Liver (tissue), 8 donors: ENCODE measurements at regions not wholly inside any gene's neighbourhood (a gene's known extent, or its start where the extent isn't known, plus 50 kb on each side); places are given as distances from the start of the nearest gene placed in this dataset.

ENCODE experiments used
- DNase-seq: peaks from one replicate; pipeline ENCODE4 v3.0.0-alpha.2; 2017; ENCODE audit warnings: low spot score
- H3K27ac ChIP-seq, 2 donors: one replicate each; pipeline ENCODE4 v1.7.0; 2013; ENCODE audit warnings: inconsistent platforms in 2 of 2, low read length in 2 of 2, control low read depth in 1 of 2, low read depth in 1 of 2, mild to moderate bottlenecking in 1 of 2
- H3K27me3 ChIP-seq, 4 donors: one replicate each; pipeline versions ENCODE4 v1.6.1 to v1.7.0; 2013; ENCODE audit warnings: low read length in 3 of 4, inconsistent platforms in 1 of 4, mild to moderate bottlenecking in 1 of 4, moderate library complexity in 1 of 4; ENCODE audit not compliant: control insufficient read depth in 4 of 4, insufficient read depth in 4 of 4
- H3K36me3 ChIP-seq, 4 donors: one replicate each; pipeline versions ENCODE4 v1.6.1 to v1.7.0; 2013; ENCODE audit warnings: low read length in 3 of 4, mild to moderate bottlenecking in 3 of 4, low read depth in 1 of 4, moderate library complexity in 1 of 4; ENCODE audit not compliant: control insufficient read depth in 4 of 4, insufficient read depth in 3 of 4
- H3K4me1 ChIP-seq, 4 donors: one replicate each; pipeline versions ENCODE4 v1.6.1 to v1.7.0; 2013; ENCODE audit warnings: low read length in 3 of 4, mild to moderate bottlenecking in 3 of 4, moderate library complexity in 1 of 4; ENCODE audit not compliant: control insufficient read depth in 4 of 4, insufficient read depth in 4 of 4
- H3K4me3 ChIP-seq, 3 donors: one replicate each; pipeline versions ENCODE4 v1.6.1 to v1.7.0; 2013; ENCODE audit warnings: low read length in 3 of 3, control low read depth in 1 of 3, low read depth in 1 of 3, mild to moderate bottlenecking in 1 of 3
- H3K9ac ChIP-seq, 2 donors: one replicate each; pipeline ENCODE4 v1.7.0; 2013; ENCODE audit warnings: low read length in 2 of 2, mild to moderate bottlenecking in 2 of 2, moderate library complexity in 2 of 2, control low read depth in 1 of 2, low read depth in 1 of 2
- H3K9me3 ChIP-seq, 4 donors: one replicate each; pipeline versions ENCODE4 v1.6.1 to v1.7.0; 2013; ENCODE audit warnings: low read length in 3 of 4; ENCODE audit not compliant: control insufficient read depth in 4 of 4
- EGR1 ChIP-seq, 2 donors: IDR thresholded peaks; 2 replicates each; pipeline ENCODE4 v1.6.1; 2016 to 2018; ENCODE audit warnings: antibody characterized with exemption in 2 of 2, low read depth in 2 of 2
- FOXA1 ChIP-seq: IDR thresholded peaks from 2 replicates; pipeline ENCODE4 v1.6.1; 2016; ENCODE audit warnings: antibody characterized with exemption
- FOXA2 ChIP-seq: IDR thresholded peaks from 2 replicates; pipeline ENCODE4 v1.6.1; 2016; ENCODE audit warnings: antibody characterized with exemption
- HNF4A ChIP-seq, 2 donors: conservative IDR thresholded peaks; 2 replicates each; pipeline ENCODE4 v1.6.1; 2016; ENCODE audit warnings: antibody characterized with exemption in 2 of 2, mild to moderate bottlenecking in 2 of 2
- HNF4G ChIP-seq: IDR thresholded peaks from 2 replicates; pipeline ENCODE4 v1.6.1; 2016; ENCODE audit warnings: antibody characterized with exemption
- JUND ChIP-seq, 2 donors: IDR thresholded peaks; 2 replicates each; pipeline ENCODE4 v1.6.1; 2016; ENCODE audit warnings: antibody characterized with exemption in 2 of 2
- RAD21 ChIP-seq, 2 donors: IDR thresholded peaks; 2 replicates each; pipeline ENCODE4 v1.6.1; 2016; ENCODE audit warnings: antibody characterized with exemption in 2 of 2, mild to moderate bottlenecking in 2 of 2
- RXRA ChIP-seq, 2 donors: IDR thresholded peaks; 2 replicates each; pipeline ENCODE4 v1.6.1; 2017 to 2018; ENCODE audit warnings: antibody characterized with exemption in 2 of 2, mild to moderate bottlenecking in 1 of 2
- TAF1 ChIP-seq: conservative IDR thresholded peaks from 2 replicates; pipeline ENCODE4 v1.6.1; 2016; ENCODE audit warnings: antibody characterized with exemption, mild to moderate bottlenecking
- YY1 ChIP-seq: IDR thresholded peaks from 2 replicates; pipeline ENCODE4 v1.6.1; 2016; ENCODE audit warnings: antibody characterized with exemption, mild to moderate bottlenecking
- WGBS: extraction: QIAGEN DNeasy Blood & Tissue Kit; methylation state at CpG from one replicate; pipeline ENCODE4 v1.1.7; 2013; 5-methylcytosine and 5-hydroxymethylcytosine counted together
- TF ChIP-seq, protein P1 (sequence below): IDR thresholded peaks from 2 replicates; pipeline ENCODE4 v1.6.1; 2016; ENCODE audit warnings: antibody characterized with exemption, mild to moderate bottlenecking
- TF ChIP-seq, protein P2 (sequence below): IDR thresholded peaks from 2 replicates; pipeline ENCODE4 v1.6.1; 2016; ENCODE audit warnings: antibody characterized with exemption
- TF ChIP-seq, protein P3 (sequence below): IDR thresholded peaks from 2 replicates; pipeline ENCODE4 v1.6.1; 2016; ENCODE audit warnings: antibody characterized with exemption
- TF ChIP-seq, protein P4 (sequence below): IDR thresholded peaks from 2 replicates; pipeline ENCODE4 v1.6.1; 2016; ENCODE audit warnings: antibody characterized with exemption
- TF ChIP-seq, protein P5 (sequence below): fragments of 150-350 bp; IDR thresholded peaks from 2 replicates; pipeline ENCODE4 v1.5.1; 2017; ENCODE audit warnings: improper control_type of control experiment, low read depth, low read length; ENCODE audit not compliant: missing input control
- donor health status: healthy.
- donor health status: healthy.
- donor health status: healthy.
- donor health status: healthy.
- donor health status: healthy.

DNA sequence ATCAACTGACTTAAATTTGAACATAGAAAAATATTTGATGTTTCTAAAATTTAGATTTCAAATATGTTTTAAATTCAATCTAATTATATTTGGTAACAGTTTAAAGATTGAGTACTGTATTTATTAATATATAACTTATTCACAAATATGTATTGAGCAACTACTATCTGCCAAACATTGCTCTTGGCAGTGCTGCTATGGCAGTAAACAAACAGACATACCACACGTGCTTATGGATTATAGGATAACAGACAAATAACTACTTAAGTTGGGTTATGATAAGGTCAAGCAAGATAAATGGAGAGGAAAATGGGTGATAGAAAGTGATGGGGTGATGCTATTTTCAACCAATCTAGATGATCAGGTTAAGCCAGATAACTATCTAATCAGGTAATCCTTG lies 538.1 kb downstream of the C12orf50 start:
- H3K4me3 ChIP-seq: no peak overlapping the region
- TF ChIP-seq, protein P1, sequence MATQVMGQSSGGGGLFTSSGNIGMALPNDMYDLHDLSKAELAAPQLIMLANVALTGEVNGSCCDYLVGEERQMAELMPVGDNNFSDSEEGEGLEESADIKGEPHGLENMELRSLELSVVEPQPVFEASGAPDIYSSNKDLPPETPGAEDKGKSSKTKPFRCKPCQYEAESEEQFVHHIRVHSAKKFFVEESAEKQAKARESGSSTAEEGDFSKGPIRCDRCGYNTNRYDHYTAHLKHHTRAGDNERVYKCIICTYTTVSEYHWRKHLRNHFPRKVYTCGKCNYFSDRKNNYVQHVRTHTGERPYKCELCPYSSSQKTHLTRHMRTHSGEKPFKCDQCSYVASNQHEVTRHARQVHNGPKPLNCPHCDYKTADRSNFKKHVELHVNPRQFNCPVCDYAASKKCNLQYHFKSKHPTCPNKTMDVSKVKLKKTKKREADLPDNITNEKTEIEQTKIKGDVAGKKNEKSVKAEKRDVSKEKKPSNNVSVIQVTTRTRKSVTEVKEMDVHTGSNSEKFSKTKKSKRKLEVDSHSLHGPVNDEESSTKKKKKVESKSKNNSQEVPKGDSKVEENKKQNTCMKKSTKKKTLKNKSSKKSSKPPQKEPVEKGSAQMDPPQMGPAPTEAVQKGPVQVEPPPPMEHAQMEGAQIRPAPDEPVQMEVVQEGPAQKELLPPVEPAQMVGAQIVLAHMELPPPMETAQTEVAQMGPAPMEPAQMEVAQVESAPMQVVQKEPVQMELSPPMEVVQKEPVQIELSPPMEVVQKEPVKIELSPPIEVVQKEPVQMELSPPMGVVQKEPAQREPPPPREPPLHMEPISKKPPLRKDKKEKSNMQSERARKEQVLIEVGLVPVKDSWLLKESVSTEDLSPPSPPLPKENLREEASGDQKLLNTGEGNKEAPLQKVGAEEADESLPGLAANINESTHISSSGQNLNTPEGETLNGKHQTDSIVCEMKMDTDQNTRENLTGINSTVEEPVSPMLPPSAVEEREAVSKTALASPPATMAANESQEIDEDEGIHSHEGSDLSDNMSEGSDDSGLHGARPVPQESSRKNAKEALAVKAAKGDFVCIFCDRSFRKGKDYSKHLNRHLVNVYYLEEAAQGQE: no peak
- TF ChIP-seq FOXA1: no peak
- TF ChIP-seq, protein P2, sequence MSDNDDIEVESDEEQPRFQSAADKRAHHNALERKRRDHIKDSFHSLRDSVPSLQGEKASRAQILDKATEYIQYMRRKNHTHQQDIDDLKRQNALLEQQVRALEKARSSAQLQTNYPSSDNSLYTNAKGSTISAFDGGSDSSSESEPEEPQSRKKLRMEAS: no peak
- no peak for TF ChIP-seq FOXA2
- TF ChIP-seq HNF4G: no peak
- TF ChIP-seq TAF1: no peak
- H3K4me1 ChIP-seq: peaks cover 0 to 6% (median 2%) of the 10 kb centered on the region in 4 donors
- H3K27ac ChIP-seq: no peak overlapping the region
- no peak for DNase-seq
- H3K36me3 ChIP-seq: no peaks in the 10 kb centered on the region
- H3K27me3 ChIP-seq: no peaks in the 10 kb centered on the region
- no peaks in the 10 kb centered on the region for H3K9me3 ChIP-seq
- H3K9ac ChIP-seq: no peak overlapping the region
- WGBS: 25% methylated on average over 1 of the region's 1 CpG

DNA sequence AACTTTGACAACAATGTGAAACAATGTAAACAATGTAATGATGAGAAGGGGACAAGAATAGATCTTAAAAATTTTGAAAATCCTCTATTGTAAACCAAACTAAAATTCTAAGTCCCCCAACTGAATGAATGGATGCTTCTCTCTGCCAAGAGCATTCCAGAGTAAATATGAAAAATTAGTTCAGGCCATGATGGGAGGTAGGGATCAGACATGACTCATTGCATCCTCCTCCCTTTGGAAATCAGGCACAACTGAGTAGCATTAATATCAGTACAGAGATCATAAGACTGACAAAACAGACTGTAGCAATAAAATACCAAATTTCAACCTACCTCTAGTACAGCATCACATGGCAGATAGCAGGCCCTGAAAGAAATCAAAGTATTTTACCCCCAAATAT lies 559.9 kb downstream of the C12orf50 start:
- Histone ChIP-seq H3K27me3 (no peaks in the 10 kb centered on the region), H3K4me3 (no peak overlapping the region), H3K4me1 (no peaks in the 10 kb centered on the region), H3K9me3 (no peaks in the 10 kb centered on the region), H3K36me3 (no peaks in the 10 kb centered on the region), H3K27ac (no peak overlapping the region), H3K9ac (no peak overlapping the region)
- TF ChIP-seq HNF4A (conservative IDR thresholded peaks at IDR 0.05) (no peak), YY1 (no peak), JUND (IDR thresholded peaks at IDR 0.05) (no peak), RXRA (IDR thresholded peaks at IDR 0.05) (no peak), FOXA2 (no peak), RAD21 (IDR thresholded peaks at IDR 0.05) (no peak), EGR1 (IDR thresholded peaks at IDR 0.05; ENCODE audit: low read depth in 2 of 2) (no peak), TAF1 (no peak)
- TF ChIP-seq, protein P3, sequence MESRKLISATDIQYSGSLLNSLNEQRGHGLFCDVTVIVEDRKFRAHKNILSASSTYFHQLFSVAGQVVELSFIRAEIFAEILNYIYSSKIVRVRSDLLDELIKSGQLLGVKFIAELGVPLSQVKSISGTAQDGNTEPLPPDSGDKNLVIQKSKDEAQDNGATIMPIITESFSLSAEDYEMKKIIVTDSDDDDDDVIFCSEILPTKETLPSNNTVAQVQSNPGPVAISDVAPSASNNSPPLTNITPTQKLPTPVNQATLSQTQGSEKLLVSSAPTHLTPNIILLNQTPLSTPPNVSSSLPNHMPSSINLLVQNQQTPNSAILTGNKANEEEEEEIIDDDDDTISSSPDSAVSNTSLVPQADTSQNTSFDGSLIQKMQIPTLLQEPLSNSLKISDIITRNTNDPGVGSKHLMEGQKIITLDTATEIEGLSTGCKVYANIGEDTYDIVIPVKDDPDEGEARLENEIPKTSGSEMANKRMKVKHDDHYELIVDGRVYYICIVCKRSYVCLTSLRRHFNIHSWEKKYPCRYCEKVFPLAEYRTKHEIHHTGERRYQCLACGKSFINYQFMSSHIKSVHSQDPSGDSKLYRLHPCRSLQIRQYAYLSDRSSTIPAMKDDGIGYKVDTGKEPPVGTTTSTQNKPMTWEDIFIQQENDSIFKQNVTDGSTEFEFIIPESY: no peak
- TF ChIP-seq, protein P4, sequence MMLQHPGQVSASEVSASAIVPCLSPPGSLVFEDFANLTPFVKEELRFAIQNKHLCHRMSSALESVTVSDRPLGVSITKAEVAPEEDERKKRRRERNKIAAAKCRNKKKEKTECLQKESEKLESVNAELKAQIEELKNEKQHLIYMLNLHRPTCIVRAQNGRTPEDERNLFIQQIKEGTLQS: no peak
- TF ChIP-seq, protein P5, sequence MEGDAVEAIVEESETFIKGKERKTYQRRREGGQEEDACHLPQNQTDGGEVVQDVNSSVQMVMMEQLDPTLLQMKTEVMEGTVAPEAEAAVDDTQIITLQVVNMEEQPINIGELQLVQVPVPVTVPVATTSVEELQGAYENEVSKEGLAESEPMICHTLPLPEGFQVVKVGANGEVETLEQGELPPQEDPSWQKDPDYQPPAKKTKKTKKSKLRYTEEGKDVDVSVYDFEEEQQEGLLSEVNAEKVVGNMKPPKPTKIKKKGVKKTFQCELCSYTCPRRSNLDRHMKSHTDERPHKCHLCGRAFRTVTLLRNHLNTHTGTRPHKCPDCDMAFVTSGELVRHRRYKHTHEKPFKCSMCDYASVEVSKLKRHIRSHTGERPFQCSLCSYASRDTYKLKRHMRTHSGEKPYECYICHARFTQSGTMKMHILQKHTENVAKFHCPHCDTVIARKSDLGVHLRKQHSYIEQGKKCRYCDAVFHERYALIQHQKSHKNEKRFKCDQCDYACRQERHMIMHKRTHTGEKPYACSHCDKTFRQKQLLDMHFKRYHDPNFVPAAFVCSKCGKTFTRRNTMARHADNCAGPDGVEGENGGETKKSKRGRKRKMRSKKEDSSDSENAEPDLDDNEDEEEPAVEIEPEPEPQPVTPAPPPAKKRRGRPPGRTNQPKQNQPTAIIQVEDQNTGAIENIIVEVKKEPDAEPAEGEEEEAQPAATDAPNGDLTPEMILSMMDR: no peak
- no peak for DNase-seq
